Amniotic stem cell (primary cell): ENCODE measurements at regions not wholly inside any gene's neighbourhood (a gene's known extent, or its start where the extent isn't known, plus 50 kb on each side); places are given as distances from the start of the nearest gene placed in this dataset.

Experiments
- DNase-seq: peaks from one replicate; lab custom pipeline; 2025; lab: John Stamatoyannopoulos, UW

GRCh38 chr5:98563885-98564653, 209.4 kb upstream of the RGMB start:
- DNase-seq, result no peak

DNA sequence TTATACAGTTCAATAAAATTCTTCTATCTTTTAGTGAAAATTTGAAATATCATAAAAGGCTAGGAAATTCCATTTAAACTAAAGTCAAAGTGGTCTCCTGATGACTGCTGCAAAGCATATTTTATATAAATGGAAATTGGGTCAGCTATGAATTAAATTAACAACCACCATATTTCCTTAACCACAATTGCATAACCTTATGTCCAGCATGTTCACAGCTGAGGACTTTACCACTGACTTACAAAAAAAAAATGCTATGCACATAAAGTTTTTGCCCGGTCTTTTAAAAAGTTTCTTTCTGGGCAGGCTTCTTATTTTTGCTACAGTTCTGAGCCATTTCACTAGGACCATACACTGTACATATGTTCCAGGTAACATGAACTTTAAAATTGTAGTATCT, 208.6 kb upstream of the RGMB start:
- no peak for DNase-seq

DNA sequence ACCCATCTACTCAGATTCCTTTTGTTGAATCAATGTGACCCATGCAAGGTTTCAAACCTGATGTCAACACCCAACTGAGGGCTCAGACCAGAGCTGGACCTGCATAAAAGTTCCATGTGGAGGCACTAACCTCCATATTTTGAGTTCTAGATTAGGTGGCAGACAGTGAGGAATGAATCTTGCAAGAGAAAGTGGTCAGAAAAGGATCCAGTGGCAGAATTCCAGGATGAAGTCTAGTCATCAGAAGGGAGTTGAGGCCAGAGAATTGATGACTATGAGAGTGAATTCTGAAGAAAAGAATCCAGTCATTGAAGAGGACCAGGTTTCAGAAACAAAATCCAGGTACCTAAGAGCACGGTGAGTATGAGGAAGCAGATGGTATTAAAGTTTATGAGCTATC, 205.1 kb upstream of the RGMB start:
- no peak for DNase-seq

DNA sequence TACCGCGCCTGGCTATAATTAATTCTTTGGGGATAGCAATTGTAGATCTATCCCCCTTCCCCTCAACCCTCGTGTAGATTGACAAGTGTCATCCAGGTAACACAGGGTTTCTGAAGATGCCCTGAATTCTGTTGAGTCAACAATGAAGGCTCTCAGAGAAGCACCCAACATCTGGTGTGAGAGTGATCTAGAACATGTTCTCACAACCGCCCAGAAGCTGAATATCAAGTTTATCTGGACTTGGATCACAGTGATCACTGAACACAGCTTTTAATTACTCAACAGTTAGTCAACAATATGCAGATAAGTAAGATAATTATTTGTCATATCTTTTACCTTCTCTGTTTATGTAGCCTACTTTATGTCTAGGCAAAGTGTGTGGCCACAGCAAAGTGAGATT, 204.2 kb upstream of the RGMB start:
- DNase-seq, result no peak

DNA sequence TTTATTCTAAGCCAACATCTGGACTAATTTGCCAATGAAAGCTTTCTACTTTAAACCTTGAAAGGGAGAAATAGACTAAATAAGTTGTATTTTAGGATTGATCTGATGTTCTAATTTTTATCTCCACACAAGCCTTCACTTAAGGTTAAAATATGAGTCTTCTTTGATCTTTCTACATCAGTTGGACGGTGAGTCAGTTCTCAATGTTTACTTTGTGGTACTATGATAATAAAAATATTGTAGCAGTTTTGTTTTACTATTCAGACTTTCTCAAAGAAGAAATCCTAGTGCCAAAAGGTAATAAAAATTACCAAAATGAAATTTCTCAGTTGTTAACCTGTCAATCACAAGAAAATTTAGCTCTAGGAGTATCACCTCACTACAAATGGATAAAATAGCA, 203.5 kb upstream of the RGMB start:
- no peak for DNase-seq

GRCh38 chr5:98570661-98571191, 202.7 kb upstream of the RGMB start:
- DNase-seq, result no peak

DNA sequence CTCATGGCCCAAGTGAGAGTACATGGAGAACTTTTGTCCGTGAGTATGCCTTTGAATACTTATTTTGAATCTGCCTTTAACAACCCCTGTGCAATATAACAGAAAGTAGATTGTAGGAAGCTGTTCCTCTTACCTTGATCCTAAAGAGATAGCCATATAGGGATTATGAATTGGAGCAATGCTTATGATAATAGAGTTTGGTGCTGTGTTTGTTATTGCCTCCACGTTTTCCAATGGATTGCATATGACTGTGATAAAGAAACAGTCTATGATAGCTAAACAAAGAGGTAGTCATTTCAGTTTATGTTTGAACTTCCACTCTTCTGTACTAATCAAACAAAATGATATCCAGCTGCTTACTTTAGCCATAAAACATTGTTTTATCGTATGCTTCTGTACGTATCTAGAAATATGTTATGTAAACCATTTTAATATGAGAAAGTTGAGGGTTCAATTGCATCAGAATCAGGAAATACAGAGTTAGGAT, 199.6 kb upstream of the RGMB start:
- no peak for DNase-seq

DNA sequence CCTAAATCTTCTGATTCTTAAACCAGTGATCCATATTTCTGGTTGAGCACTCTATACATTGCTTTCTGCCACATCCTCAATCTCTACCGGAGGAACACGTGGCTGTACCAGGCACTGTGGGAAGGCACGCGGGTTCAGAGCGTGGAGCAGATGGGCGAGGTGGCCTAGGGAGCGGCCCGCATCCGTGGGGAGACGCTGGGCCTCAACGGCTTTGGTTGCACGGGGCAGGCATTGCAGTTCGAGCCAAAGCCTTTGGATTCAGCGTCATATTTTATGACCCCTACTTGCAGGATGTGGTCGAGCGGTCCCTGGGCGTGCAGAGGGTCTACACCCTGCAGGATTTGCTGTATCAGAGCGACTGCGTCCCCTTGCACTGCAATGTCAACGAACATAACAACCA, 197.2 kb upstream of the RGMB start:
- no peak for DNase-seq

DNA sequence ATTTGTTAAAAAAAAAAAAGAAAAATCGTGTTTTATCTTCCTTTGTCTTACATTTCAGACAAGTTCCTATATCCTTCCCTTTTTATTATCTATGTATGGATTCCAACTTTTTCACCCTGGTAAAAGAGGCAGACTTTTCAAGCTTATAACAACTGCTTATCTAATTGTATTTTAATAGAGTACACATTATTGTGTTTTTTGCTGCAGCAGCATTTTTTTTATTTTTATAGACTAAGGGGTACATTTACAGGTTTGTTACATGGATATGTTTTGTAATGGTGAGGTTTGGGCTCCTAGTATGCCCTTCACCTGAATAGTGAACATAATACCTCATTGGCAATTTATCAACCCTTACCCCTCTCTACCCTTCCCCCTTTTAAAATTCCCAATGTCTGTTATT, 195.0 kb upstream of the RGMB start:
- no peak for DNase-seq

DNA sequence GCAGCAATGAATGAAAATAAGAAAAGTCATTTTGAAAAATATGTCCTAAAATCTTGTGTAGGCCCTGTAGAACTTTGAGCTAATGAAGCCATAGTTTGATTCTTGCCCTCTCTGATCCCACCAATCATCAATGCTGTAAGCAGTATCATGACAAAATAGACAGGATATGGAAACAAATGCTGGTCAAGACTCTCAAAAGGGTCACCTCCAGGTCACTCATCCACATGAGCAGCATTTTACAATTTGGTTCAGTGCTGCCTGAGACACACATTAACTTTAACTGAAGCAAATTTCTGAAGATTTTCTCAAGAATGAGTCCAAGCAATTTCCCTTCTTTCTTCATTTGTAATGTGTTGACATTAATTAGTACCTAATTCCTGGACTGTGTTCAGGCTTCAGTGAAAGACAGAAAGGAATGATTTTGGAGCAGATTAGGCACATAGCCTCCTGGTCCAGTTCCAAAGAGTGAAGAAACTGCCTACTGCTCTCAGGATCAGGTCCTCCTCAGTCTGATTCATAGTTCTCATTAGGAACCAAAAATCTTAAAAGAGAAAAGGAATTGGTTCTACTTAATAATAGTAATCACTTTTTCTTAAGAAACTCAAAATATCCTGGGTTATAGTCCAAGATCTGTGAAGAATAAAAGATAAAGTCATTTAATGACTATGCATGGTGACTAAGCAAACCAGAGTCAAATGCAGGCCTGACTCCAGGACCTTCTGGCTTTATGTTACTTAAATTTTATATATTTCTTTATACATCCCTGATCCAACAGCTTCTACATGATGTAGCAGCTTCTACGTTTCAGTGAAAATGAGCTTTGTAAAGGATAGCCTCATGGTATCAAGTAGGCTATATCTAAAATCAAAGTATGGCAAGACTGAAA, 192.1 kb upstream of the RGMB start:
- no peak for DNase-seq

DNA sequence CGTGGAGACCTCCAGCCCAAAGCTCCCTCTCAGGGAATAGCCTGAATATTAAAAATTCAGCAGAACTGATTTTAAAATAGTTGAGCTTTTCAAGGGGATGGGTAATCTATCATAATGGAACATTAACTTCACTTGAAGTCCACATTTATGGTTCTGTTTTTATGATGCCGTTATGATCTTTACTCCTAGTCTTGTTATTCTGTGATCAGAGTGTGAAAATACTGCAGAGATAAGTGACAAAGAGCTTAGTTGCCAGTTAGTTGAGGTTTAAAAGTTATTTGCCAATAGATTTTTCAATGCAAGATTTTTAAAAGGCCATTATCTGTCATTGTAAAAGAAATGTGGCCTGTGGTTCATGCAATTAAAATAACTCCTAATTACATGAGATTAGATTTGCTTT, 189.9 kb upstream of the RGMB start:
- no peak for DNase-seq

GRCh38 chr5:98585661-98586310, 187.7 kb upstream of the RGMB start:
- DNase-seq, result no peak

DNA sequence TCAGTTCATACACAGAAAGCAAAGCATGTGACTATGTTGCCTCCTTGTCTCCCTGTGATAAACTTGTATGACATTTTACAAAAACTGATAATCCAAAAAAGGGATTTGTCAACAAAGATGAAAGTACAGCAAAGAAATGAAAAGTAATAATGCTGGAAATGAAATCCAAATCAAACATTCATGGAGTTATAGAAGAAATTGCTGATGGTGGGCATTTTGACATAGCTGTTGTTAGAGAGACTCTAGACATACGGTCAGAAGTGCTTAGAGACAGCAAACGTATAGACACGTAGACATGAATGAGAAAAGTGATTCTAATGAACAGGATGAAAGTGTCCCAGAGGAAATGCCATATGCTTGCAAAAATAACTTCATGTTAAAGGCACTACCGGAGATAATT, 186.9 kb upstream of the RGMB start:
- DNase-seq, result no peak

DNA sequence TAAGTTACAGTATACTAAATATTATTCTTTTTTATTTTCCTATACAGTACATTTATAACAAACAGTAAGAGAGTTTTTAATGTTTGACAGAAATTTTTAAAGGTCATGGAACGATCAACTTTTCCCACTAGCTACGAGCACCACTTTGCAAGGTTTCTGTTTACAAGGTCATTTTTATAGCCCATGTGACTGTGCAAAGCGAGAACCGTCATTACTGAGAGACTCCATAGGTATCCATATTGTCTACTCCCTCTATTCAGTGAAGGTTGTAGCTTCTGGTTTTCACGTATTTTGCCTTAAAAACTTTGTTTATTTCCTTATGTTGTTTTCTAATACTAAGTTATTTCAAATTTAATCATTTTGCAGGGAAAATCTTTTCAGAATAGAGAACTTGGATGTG, 186.3 kb upstream of the RGMB start:
- DNase-seq, result no peak

DNA sequence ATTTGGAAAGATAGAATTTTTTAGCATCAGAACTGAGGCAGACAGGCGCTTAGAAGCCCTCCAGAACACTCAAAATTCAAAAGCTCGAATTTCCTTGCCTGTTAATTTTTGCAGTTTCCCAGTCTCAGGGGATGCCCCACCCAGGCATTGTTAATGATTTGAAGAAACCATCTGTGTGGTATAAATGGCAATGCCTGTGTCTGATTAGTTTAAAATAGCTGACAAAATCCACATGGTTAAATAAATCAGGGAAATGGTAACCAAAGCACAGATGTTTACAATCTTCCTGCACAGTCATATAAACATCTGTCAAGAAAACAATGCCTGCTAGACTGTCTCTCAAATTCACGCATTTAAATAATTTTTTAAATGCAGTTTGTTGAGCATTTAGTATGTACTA, 185.2 kb upstream of the RGMB start:
- DNase-seq, result no peak

GRCh38 chr5:98593418-98593817, 180.0 kb upstream of the RGMB start:
- DNase-seq, result no peak

GRCh38 chr5:98594098-98594497, 179.4 kb upstream of the RGMB start:
- DNase-seq, result no peak

DNA sequence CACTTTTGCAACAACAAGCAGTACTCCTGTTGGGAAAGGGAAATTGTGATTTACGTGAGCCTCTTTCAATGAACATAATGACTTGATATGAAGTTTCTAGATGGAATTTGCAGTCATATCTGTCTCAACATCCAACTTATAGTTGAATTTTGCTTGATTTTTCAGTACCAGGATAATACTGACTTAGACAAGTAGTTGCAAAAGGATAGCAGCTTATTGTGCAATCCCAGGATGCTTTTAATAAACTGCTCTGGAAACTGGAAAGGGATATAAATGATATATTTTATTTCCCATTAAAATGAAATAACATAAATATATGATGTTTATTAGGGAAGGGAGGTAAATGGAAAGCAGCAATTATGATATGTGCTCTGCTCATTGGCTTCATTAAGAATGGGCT, 174.4 kb upstream of the RGMB start:
- no peak for DNase-seq

- DNase-seq, result no peak
Observed at GRCh38 chr5:98602534-98603112, 170.8 kb upstream of the RGMB start.

GRCh38 chr5:98603456-98603855, 170.0 kb upstream of the RGMB start:
- no peak for DNase-seq

DNA sequence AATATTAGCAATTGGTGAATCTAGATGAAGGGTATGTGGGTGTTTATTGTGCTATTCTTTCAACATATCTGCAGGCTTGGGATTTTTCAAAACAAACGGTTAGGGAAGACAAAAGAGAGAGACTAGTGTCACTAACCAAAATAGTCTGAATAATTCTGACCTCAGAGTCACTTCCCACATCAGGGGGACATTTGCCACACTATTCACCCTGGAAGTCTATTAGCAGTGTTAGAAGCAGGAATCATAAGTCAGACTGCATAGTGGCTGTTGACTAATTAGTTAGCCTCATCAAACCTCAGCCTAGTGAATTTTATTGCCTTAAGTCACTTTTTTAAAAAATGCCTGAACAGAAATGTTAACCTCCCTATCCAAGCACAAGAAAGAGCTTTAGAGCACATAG, 169.2 kb upstream of the RGMB start:
- no peak for DNase-seq
